ENCODE measurements at regions not wholly inside any gene's neighbourhood (a gene's known extent, or its start where the extent isn't known, plus 50 kb on each side); places are given as distances from the start of the nearest gene placed in this dataset.
A peak's percentile ranks its signal among the peaks of the same experiment; 100 is the strongest.

DNA sequence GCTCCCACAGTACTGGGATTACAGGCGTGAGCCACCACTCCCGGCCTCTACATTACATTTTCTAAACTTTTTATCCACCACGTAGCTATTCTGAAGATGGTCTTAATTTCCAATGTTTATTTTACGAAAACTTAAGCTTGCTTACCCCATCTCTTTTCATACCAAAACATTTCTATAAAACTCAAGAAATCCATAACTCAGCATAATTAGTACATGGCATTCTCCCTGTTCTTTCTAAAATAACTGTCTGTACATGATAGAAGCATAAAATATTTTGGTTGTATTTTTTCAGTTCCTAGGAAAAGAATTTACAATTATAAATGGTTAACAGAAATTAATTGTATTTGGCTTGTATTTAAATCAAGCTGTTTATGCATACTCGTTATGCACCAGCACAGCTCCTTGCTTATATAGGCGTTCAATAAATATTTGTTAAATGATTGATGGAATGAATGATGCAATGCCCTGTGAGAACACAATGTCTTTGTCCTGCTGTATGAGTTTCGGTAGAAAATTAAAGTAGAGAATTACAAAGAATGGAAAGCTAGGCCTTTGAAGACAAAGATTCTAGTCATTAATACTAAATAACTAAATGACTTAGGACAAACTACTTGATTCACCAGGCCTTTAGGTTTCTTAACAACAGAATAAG lies 384.2 kb downstream of the EFNA5 start:
- in situ Hi-C loops (cut with HindIII; ENCODE audit: low pct_ligation_motif_present, low sequenced_read_pairs), result no loop called here
- H3K36me3 ChIP-seq (replicated peaks), result no peaks in the 10 kb centered on the region
- no peak overlapping the region for H3K27ac ChIP-seq
- no peak for DNase-seq
- H3K4me3 ChIP-seq (ENCODE audit: low read depth, low read length), result no peak overlapping the region
- H3K27me3 ChIP-seq (replicated peaks), result no peaks in the 10 kb centered on the region
- TF ChIP-seq CTCF (IDR thresholded peaks at IDR 0.05; ENCODE audit: low read depth, low read length, missing control alignments), result no peak

- Histone ChIP-seq H3K27ac (no peak overlapping the region), H3K27me3 (replicated peaks) (no peaks in the 10 kb centered on the region), H3K36me3 (replicated peaks) (no peaks in the 10 kb centered on the region), H3K4me3 (ENCODE audit: low read depth, low read length) (no peak overlapping the region)
- in situ Hi-C loops (cut with HindIII; ENCODE audit: low pct_ligation_motif_present, low sequenced_read_pairs), result no loop called here
- no peak for TF ChIP-seq CTCF (IDR thresholded peaks at IDR 0.05; ENCODE audit: low read depth, low read length, missing control alignments)
- no peak for DNase-seq
Measured at GRCh38 chr5:107285772-107286171, 385.0 kb downstream of the EFNA5 start.

GRCh38 chr5:107284822-107285525 lies 385.8 kb downstream of the EFNA5 start:
- DNase-seq, result peak; percentile 35
- Histone ChIP-seq H3K27me3 (replicated peaks) (no peaks in the 10 kb centered on the region), H3K4me3 (ENCODE audit: low read depth, low read length) (no peak overlapping the region), H3K36me3 (replicated peaks) (no peaks in the 10 kb centered on the region), H3K27ac (no peak overlapping the region)
- in situ Hi-C loops (cut with HindIII; ENCODE audit: low pct_ligation_motif_present, low sequenced_read_pairs), result no loop called here
- no peak for TF ChIP-seq CTCF (IDR thresholded peaks at IDR 0.05; ENCODE audit: low read depth, low read length, missing control alignments)

- in situ Hi-C loops (cut with HindIII; ENCODE audit: low pct_ligation_motif_present, low sequenced_read_pairs), result no loop called here
- H3K27ac ChIP-seq, result no peak overlapping the region
- H3K4me3 ChIP-seq (ENCODE audit: low read depth, low read length), result no peak overlapping the region
- DNase-seq, result no peak
- TF ChIP-seq CTCF (IDR thresholded peaks at IDR 0.05; ENCODE audit: low read depth, low read length, missing control alignments), result no peak
- H3K36me3 ChIP-seq (replicated peaks), result no peaks in the 10 kb centered on the region
- no peaks in the 10 kb centered on the region for H3K27me3 ChIP-seq (replicated peaks)
Measured at GRCh38 chr5:107282061-107282460, 388.7 kb downstream of the EFNA5 start.

DNA sequence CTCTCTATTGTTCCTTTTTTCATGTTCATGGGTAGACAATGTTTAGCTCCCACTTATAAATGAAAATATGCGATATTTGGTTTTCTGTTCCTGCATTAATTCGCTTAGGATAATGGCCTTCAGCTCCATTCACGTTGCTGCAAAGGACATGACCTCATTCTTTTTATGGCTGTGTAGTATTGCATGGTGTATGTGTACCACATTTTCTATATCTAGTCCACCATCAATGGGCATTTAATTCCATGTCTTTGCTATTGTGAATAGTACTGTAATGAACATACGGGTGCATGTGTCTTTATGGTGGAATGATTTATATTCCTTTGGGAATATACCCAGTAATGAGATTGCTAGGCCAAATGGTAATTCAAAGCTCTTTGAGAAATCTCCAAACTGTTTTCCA lies 392.0 kb downstream of the EFNA5 start:
- H3K27ac ChIP-seq, result no peak overlapping the region
- H3K27me3 ChIP-seq (replicated peaks), result no peaks in the 10 kb centered on the region
- H3K36me3 ChIP-seq (replicated peaks), result no peaks in the 10 kb centered on the region
- TF ChIP-seq CTCF (IDR thresholded peaks at IDR 0.05; ENCODE audit: low read depth, low read length, missing control alignments), result no peak
- DNase-seq, result no peak
- H3K4me3 ChIP-seq (ENCODE audit: low read depth, low read length), result no peak overlapping the region
- in situ Hi-C loops (cut with HindIII; ENCODE audit: low pct_ligation_motif_present, low sequenced_read_pairs), result no loop called here
